ENCODE measurements at regions not wholly inside any gene's neighbourhood (a gene's known extent, or its start where the extent isn't known, plus 50 kb on each side); places are given as distances from the start of the nearest gene placed in this dataset.

DNA sequence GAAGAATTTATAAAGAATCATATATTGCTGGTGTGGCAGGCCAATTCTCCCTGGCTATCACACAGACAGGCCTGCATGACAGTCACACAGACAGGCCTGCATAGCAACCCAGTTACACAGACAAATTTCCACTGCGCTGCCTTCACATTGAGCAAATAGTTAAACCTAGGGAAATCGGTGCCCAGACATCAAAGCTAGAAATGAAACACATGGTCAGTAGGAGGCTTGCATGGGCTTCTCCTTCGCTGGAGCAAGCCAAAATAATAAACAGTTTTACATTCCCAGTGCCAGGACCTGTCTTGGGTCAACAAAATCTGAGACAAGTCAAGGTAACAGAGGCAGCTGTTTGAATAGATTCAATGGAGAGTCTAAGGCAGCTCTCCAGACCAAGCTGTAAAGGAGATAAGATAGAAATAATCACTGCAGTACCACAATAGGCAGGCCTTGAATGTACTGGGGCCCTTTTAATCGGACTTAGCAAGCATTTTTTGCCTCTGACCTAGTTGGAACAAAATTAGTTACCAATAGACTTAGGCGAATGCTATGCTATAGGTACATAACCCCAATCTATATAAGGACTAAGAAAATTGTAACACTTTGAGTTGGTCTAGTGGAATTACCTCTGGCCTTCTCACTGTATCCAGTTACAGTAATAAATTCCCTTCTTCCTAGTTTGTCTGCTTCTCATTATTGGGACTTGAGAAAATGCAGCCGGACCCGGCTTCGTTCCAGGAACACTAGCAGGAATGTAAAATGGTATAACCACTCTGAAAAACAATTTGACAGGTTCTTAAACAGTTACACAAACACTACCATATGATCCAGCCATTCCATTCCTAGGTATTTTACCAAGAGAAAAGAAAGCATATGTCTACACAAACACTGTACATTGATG lies 274.7 kb upstream of the UBE2E2 start:
- no peaks in the 10 kb centered on the region for H3K4me1 Mint-ChIP-seq
- peaks cover 0 to 6% (median 0%) of the 10 kb centered on the region in 6 donors for H3K9me3 Mint-ChIP-seq
- H3K4me3 Mint-ChIP-seq: no peak overlapping the region
- DNase-seq: no peak
- no peaks in the 10 kb centered on the region for H3K27me3 Mint-ChIP-seq (ENCODE audit: low read depth in 3 of 3)
- H3K27ac Mint-ChIP-seq: no peak overlapping the region
- H3K36me3 Mint-ChIP-seq: no peaks in the 10 kb centered on the region

DNA sequence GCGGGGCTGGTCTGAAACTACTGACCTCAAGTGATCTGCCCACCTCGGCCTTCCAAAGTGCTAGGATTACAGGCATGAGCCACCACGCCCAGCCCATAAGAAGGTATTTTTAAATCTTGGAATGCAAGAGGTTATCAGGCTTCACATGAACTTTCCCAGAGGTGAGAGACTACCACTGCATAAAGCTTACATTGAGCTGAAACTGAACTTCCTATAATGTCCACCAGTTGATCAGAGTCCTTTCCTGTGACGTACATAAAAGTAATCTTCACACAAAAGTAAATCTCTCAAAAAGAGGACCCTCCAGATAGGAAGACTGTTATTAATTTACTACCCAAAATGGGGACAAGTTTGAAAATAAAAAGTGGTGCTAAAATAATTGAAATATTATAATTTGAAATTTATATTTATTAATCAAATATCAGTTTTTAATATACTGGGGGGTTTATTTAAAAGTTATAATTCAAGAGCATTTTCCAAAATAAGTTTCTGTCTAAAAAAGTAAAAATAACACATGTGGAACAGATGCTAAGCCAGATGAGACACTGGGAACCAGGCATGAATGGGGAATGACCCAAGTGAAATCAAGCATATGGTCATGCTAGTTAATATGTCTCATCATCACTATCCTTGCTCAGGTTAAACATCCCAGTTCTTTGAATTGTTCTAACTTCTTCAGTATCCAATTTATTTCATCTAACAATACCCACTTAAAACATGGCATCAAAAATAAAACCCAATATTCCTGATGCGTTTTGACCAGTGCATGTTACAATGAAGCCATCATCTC lies 269.9 kb upstream of the UBE2E2 start:
- H3K9me3 Mint-ChIP-seq: peaks cover 0 to 3% (median 0%) of the 10 kb centered on the region in 6 donors
- DNase-seq: no peak
- H3K36me3 Mint-ChIP-seq: no peaks in the 10 kb centered on the region
- H3K4me1 Mint-ChIP-seq: no peaks in the 10 kb centered on the region
- no peak overlapping the region for H3K4me3 Mint-ChIP-seq
- H3K27me3 Mint-ChIP-seq (ENCODE audit: low read depth in 3 of 3): no peaks in the 10 kb centered on the region
- no peak overlapping the region for H3K27ac Mint-ChIP-seq

DNA sequence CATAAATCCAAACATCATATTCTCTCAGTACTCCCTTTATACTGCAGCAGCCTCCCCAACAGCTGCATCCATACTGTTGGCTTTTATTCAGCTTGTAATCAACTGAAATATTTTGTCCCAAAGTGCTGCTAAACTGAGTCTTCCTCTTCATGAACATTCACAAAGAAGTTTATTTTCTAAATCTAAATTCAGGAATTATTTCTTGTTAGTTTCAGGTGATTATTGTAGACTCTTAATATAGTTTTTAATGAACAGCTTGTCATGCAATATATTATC lies 269.3 kb upstream of the UBE2E2 start:
- no peak overlapping the region for H3K4me3 Mint-ChIP-seq
- no peaks in the 10 kb centered on the region for H3K4me1 Mint-ChIP-seq
- H3K36me3 Mint-ChIP-seq: no peaks in the 10 kb centered on the region
- peaks cover 0 to 3% (median 0%) of the 10 kb centered on the region in 6 donors for H3K9me3 Mint-ChIP-seq
- no peaks in the 10 kb centered on the region for H3K27me3 Mint-ChIP-seq (ENCODE audit: low read depth in 3 of 3)
- no peak overlapping the region for H3K27ac Mint-ChIP-seq
- no peak for DNase-seq

DNA sequence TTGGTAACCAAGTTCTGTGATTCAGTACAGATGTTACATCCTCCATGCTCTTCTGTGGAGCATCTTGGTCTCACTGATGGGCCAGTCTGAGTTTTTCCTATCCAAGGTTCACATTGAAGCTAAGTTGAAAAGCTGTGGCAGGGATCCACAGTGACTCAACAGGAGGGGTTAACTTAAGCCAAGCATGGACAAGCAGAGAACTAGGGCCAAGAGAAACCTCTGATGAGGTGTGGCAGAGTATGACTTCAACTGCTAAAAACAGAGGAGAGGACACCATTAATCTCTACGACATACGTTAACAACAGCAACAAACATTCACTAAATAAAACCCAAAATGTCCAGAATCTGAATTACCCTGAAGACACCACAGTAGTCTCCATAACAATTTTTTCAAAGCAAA lies 268.1 kb upstream of the UBE2E2 start:
- H3K27ac Mint-ChIP-seq: no peak overlapping the region
- H3K27me3 Mint-ChIP-seq (ENCODE audit: low read depth in 3 of 3): no peaks in the 10 kb centered on the region
- no peaks in the 10 kb centered on the region for H3K4me1 Mint-ChIP-seq
- H3K4me3 Mint-ChIP-seq: no peak overlapping the region
- no peaks in the 10 kb centered on the region for H3K36me3 Mint-ChIP-seq
- no peak for DNase-seq
- H3K9me3 Mint-ChIP-seq: peaks cover 0 to 3% (median 0%) of the 10 kb centered on the region in 6 donors

DNA sequence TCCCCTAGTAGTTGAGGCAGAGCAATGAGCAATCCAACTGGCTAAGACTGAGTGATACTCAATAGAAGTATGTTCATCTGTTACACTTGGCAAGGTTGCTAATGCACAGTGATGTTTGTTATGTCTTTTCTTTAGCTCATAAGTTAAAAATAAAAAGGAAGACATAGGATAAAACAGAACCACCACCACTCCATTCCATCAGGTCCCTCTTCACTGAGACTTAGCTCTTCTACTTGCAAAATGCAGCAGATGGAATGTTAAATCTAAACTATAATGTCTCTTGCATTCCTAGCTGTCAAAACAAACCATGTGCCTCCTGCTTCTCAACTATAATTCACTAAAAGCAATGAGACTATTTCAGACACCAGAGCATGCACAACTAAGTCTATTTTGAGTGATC lies 265.6 kb upstream of the UBE2E2 start:
- DNase-seq: no peak
- Mint-ChIP-seq H3K4me3 (no peak overlapping the region), H3K4me1 (no peaks in the 10 kb centered on the region), H3K27me3 (ENCODE audit: low read depth in 3 of 3) (no peaks in the 10 kb centered on the region), H3K27ac (no peak overlapping the region), H3K36me3 (no peaks in the 10 kb centered on the region), H3K9me3 (peaks cover 0 to 8% (median 0%) of the 10 kb centered on the region in 6 donors)

DNA sequence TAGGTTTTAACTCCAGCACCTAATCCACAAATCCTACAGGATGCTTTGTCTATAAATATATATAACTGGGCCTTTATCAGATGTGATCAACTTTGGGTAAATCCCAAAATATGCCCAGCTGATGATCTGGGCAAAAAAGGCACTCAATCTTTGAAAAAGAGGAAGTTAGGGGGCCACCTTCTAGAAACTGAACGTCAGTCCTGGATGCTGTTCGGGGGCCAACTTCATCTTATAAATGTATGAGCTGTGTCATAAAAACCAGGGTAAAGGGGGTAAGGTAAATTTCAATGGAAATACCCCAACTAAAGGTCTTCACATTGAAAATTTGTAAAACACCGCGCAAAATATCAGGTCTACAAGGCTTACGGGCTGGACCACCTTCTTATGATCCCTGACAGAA lies 264.4 kb upstream of the UBE2E2 start:
- H3K27ac Mint-ChIP-seq: no peak overlapping the region
- no peaks in the 10 kb centered on the region for H3K36me3 Mint-ChIP-seq
- peaks cover 0 to 8% (median 0%) of the 10 kb centered on the region in 6 donors for H3K9me3 Mint-ChIP-seq
- no peaks in the 10 kb centered on the region for H3K27me3 Mint-ChIP-seq (ENCODE audit: low read depth in 3 of 3)
- DNase-seq: no peak
- no peaks in the 10 kb centered on the region for H3K4me1 Mint-ChIP-seq
- no peak overlapping the region for H3K4me3 Mint-ChIP-seq

GRCh38 chr3:22939349-22939748 lies 263.8 kb upstream of the UBE2E2 start:
- Mint-ChIP-seq H3K27me3 (ENCODE audit: low read depth in 3 of 3) (no peaks in the 10 kb centered on the region), H3K27ac (no peak overlapping the region), H3K4me1 (no peaks in the 10 kb centered on the region), H3K36me3 (no peaks in the 10 kb centered on the region), H3K9me3 (peaks cover 0 to 8% (median 0%) of the 10 kb centered on the region in 6 donors), H3K4me3 (no peak overlapping the region)
- DNase-seq: no peak

DNA sequence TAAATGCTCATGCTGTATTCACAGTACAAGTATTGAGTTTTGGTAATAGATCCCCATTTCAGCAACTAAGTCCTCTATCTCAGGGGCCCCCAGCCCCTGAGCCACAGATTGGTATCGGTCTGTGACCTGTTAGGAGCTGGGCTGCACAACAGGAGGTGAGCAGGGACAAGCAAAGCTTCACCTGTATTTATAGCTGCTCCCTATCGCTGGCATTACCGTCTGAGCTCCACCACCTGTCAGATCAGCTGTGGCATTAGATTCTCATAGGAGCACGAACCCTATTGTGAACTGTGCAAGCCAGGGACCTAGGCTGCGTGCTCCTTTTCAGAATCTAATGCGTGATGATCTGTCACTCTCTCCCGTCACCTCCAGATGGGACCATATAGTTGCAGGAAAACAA lies 262.8 kb upstream of the UBE2E2 start:
- Mint-ChIP-seq H3K9me3 (peaks cover 0 to 8% (median under 1%) of the 10 kb centered on the region in 6 donors), H3K4me1 (no peaks in the 10 kb centered on the region), H3K27me3 (ENCODE audit: low read depth in 3 of 3) (peaks cover 0 to under 1% (median 0%) of the 10 kb centered on the region in 3 donors), H3K36me3 (peaks cover 0 to 2% (median 0%) of the 10 kb centered on the region in 3 donors), H3K27ac (no peak overlapping the region), H3K4me3 (no peak overlapping the region)
- no peak for DNase-seq

- H3K4me1 Mint-ChIP-seq: no peaks in the 10 kb centered on the region
- H3K4me3 Mint-ChIP-seq: no peak overlapping the region
- no peak overlapping the region for H3K27ac Mint-ChIP-seq
- DNase-seq: no peak
- peaks cover 0 to 8% (median 3%) of the 10 kb centered on the region in 6 donors for H3K9me3 Mint-ChIP-seq
- H3K36me3 Mint-ChIP-seq: peaks cover 0 to 6% (median 0%) of the 10 kb centered on the region in 3 donors
- H3K27me3 Mint-ChIP-seq (ENCODE audit: low read depth in 3 of 3): peaks cover 0 to 2% (median 0%) of the 10 kb centered on the region in 3 donors
These were observed 260.1 kb upstream of the UBE2E2 start for GRCh38 chr3:22942981-22943380.

DNA sequence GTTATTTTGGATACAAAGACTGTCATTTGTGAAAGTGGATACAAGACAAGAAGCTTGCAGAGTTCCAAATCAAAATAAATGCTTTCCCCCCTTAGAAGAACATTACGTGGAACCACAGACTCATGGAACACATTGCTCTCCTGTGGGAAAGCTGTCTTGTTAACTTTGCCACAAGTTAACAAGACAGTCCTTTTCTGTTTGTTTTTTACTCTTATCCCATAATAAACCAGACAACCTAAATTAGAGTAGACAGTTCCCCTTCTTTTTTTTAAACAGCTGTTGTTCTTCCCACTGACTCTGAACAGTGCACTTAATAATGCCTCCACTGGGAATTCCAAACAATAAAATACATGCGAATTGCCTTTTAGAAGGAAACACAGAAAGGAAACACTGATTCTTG lies 255.3 kb upstream of the UBE2E2 start:
- H3K4me1 Mint-ChIP-seq: no peaks in the 10 kb centered on the region
- H3K36me3 Mint-ChIP-seq: peaks cover 0 to 6% (median 0%) of the 10 kb centered on the region in 3 donors
- H3K27ac Mint-ChIP-seq: no peak overlapping the region
- H3K27me3 Mint-ChIP-seq (ENCODE audit: low read depth in 3 of 3): peaks cover 0 to 7% (median 0%) of the 10 kb centered on the region in 3 donors
- no peak for DNase-seq
- H3K9me3 Mint-ChIP-seq: peaks cover 0 to 5% (median 2%) of the 10 kb centered on the region in 6 donors
- no peak overlapping the region for H3K4me3 Mint-ChIP-seq

DNA sequence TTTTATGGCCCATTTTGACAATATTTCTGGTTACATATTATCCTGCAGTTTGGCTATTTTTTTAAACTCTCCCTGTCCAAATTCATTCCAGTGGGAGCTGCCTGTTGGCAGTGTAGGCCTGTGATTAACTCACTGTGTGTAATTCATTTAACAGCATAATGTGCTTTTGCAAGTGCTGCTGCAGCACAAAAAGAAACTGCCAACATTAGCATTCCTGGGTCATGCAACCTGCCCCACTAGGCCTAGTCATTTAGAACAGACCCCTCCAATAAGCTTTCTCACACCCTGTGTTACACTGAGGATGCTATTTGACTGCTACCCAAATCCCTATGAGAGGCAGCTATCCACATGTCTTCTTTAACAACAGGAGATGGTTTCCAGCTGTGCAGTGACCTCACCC lies 251.2 kb upstream of the UBE2E2 start:
- H3K9me3 Mint-ChIP-seq: peaks cover 0 to 4% (median 0%) of the 10 kb centered on the region in 6 donors
- DNase-seq: no peak
- peaks cover 0 to 8% (median 0%) of the 10 kb centered on the region in 3 donors for H3K27me3 Mint-ChIP-seq (ENCODE audit: low read depth in 3 of 3)
- H3K27ac Mint-ChIP-seq: no peak overlapping the region
- H3K36me3 Mint-ChIP-seq: no peaks in the 10 kb centered on the region
- H3K4me3 Mint-ChIP-seq: no peak overlapping the region
- no peaks in the 10 kb centered on the region for H3K4me1 Mint-ChIP-seq

GRCh38 chr3:22952860-22953259 lies 250.3 kb upstream of the UBE2E2 start:
- no peak for DNase-seq
- Mint-ChIP-seq H3K27me3 (ENCODE audit: low read depth in 3 of 3) (peaks cover 0 to 8% (median 0%) of the 10 kb centered on the region in 3 donors), H3K27ac (no peak overlapping the region), H3K36me3 (no peaks in the 10 kb centered on the region), H3K4me3 (no peak overlapping the region), H3K9me3 (peaks cover 0 to 4% (median 0%) of the 10 kb centered on the region in 6 donors), H3K4me1 (no peaks in the 10 kb centered on the region)

DNA sequence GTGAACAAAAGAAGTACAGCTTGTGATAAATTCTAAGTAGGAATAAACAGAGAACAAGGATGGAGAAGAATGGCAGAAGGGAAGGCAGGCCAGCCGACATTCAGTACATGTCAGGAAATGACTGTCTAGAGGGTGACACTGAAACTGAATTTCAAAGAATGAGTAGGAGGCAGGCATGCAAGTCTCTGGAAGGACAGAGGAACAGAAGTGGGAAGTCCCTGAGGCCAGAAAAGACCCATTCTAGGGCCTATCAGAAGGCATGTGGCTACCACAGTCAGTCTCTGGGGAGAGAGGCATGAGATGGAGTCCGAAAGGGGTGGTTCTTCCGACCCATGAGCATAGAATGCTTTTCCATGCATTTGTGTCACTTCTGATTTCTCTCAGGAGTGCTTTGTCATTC lies 243.5 kb upstream of the UBE2E2 start:
- peaks cover 0 to 2% (median 2%) of the 10 kb centered on the region in 3 donors for H3K27me3 Mint-ChIP-seq (ENCODE audit: low read depth in 3 of 3)
- H3K4me1 Mint-ChIP-seq: no peaks in the 10 kb centered on the region
- no peaks in the 10 kb centered on the region for H3K36me3 Mint-ChIP-seq
- peaks cover 0 to 3% (median 0%) of the 10 kb centered on the region in 6 donors for H3K9me3 Mint-ChIP-seq
- H3K4me3 Mint-ChIP-seq: no peak overlapping the region
- no peak for DNase-seq
- no peak overlapping the region for H3K27ac Mint-ChIP-seq

Data from immature natural killer cell (primary cell).